Activated CD4-positive, alpha-beta T cell treated with anti-CD3 and anti-CD28 coated beads, Interleukin-2, amount 10 ng/mL, durations not matched to agents 24 days and 14 days (primary cell): ENCODE measurements at regions not wholly inside any gene's neighbourhood (a gene's known extent, or its start where the extent isn't known, plus 50 kb on each side); places are given as distances from the start of the nearest gene placed in this dataset.

Experiments used
- DNase-seq: peaks from one replicate; pipeline ENCODE4 v3.0.0; 2022
- H3K27ac Mint-ChIP-seq: one replicate; pipeline ENCODE4 v1.8.0; 2022; ENCODE audit warnings: mild to moderate bottlenecking, mixed read lengths
- H3K27me3 Mint-ChIP-seq: one replicate; pipeline ENCODE4 v1.8.0; 2022; ENCODE audit warnings: mixed read lengths
- H3K36me3 Mint-ChIP-seq: one replicate; pipeline ENCODE4 v1.8.0; 2022; ENCODE audit warnings: low read depth, mild to moderate bottlenecking, mixed read lengths
- H3K4me1 Mint-ChIP-seq: one replicate; pipeline ENCODE4 v1.8.0; 2021; ENCODE audit warnings: mixed read lengths
- H3K4me3 Mint-ChIP-seq: one replicate; pipeline ENCODE4 v1.8.0; 2022; ENCODE audit warnings: mild to moderate bottlenecking, moderate library complexity, mixed read lengths
- H3K9me3 Mint-ChIP-seq: one replicate; pipeline ENCODE4 v1.8.0; 2021; ENCODE audit warnings: mixed read lengths
- intact Hi-C: fragments of 100-400 bp; cut with micrococcal nuclease; formaldehyde crosslinking; loops from one replicate; pipeline ENCODE4 v1.15.1; 2023

DNA sequence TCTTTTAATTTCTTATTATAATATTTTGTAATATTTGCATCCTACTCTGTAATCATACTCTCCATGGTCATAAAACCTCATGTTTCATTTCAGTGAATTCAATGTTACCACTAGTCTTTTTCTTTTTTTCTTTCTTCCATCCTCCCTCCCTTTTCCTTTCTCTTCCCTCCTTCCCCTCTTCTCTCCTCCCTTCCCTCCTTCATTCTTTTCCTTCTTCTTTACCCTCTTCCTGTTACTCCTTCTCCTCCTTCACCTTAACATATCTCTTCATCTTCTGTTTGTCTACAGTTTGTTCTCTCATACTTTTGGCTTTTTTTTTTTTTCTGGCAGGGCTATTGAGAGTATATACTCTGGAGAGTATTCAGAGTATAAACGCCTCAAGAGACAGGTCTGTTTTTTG is 491.6 kb upstream of the ID2 start:
- no peak overlapping the region for H3K27ac Mint-ChIP-seq
- no peak overlapping the region for H3K4me3 Mint-ChIP-seq
- H3K27me3 Mint-ChIP-seq, result peaks cover 17% of the 10 kb centered on the region
- DNase-seq, result no peak
- H3K4me1 Mint-ChIP-seq, result no peaks in the 10 kb centered on the region
- H3K9me3 Mint-ChIP-seq, result peaks cover 7% of the 10 kb centered on the region
- intact Hi-C loops, result no loop called here
- H3K36me3 Mint-ChIP-seq, result no peaks in the 10 kb centered on the region

DNA sequence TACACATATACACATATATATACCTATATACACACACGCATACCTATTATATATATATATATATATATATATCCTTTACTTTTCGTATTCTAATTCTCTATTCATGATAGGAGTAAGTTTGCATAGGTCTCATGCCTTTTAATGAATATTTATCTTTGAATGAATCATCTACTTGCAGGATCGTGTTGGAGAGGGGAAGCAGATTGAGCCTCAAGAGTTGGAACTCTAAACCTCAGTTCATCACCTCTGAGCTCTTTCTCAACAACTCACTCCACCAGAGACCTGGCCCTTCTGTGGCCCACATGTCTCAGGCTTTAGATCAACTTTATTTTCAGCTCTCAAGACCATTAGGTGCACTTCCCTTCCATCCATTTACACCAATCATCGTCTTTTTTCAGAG is 490.4 kb upstream of the ID2 start:
- intact Hi-C loops, result no loop called here
- no peak for DNase-seq
- Mint-ChIP-seq H3K36me3 (no peaks in the 10 kb centered on the region), H3K4me3 (no peak overlapping the region), H3K9me3 (no peaks in the 10 kb centered on the region), H3K27me3 (peaks cover 13% of the 10 kb centered on the region), H3K4me1 (no peaks in the 10 kb centered on the region), H3K27ac (no peak overlapping the region)

DNA sequence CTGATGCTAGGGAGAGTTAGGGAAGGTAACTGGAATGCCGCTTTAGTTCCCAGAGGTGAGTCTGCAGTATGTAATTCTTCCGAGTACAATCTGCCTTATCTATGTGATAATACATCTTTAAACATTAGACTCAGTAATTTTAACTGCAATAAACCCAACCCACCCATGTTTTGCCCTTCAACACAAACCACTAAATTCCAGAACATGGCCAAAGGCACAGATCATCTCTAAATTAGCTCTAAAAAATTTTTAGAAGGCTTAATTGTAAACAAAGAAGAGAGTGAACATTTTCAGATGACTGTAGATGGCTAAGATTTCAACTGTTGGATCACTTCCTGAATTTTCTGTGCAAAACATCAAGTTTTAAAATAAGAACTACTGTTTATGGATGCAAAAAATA is 488.7 kb upstream of the ID2 start:
- peaks cover 11% of the 10 kb centered on the region for H3K27me3 Mint-ChIP-seq
- intact Hi-C loops, result no loop called here
- DNase-seq, result no peak
- H3K4me1 Mint-ChIP-seq, result no peaks in the 10 kb centered on the region
- no peak overlapping the region for H3K27ac Mint-ChIP-seq
- no peaks in the 10 kb centered on the region for H3K36me3 Mint-ChIP-seq
- no peak overlapping the region for H3K4me3 Mint-ChIP-seq
- peaks cover 4% of the 10 kb centered on the region for H3K9me3 Mint-ChIP-seq

GRCh38 chr2:8193686-8194615 is 487.9 kb upstream of the ID2 start:
- H3K36me3 Mint-ChIP-seq, result no peaks in the 10 kb centered on the region
- H3K27me3 Mint-ChIP-seq, result peaks cover 11% of the 10 kb centered on the region
- no peak overlapping the region for H3K4me3 Mint-ChIP-seq
- peaks cover 4% of the 10 kb centered on the region for H3K9me3 Mint-ChIP-seq
- intact Hi-C loops, result no loop called here
- no peaks in the 10 kb centered on the region for H3K4me1 Mint-ChIP-seq
- DNase-seq, result no peak
- H3K27ac Mint-ChIP-seq, result no peak overlapping the region

DNA sequence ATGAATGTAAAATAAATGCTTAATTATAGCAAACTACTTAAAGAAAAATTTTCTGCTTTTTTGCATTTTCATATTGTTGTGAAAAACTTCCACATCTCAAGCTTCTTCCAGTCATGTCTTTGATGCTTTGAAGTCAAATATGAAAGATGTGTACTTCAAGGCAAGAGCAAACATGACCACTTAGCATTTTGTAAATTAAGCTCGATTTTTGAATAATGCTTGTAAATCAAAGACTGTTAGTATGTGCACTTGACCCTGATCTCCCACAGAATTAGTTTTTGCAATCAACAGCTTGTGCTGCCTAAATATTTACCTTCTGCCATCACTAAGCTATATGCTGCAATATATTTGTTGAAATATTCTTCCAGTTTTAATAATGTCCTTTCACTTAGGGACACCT is 486.1 kb upstream of the ID2 start:
- H3K9me3 Mint-ChIP-seq, result peaks cover 11% of the 10 kb centered on the region
- no peak overlapping the region for H3K27ac Mint-ChIP-seq
- peaks cover 7% of the 10 kb centered on the region for H3K36me3 Mint-ChIP-seq
- H3K4me3 Mint-ChIP-seq, result no peak overlapping the region
- intact Hi-C loops, result no loop called here
- peaks cover 7% of the 10 kb centered on the region for H3K27me3 Mint-ChIP-seq
- no peaks in the 10 kb centered on the region for H3K4me1 Mint-ChIP-seq
- no peak for DNase-seq

DNA sequence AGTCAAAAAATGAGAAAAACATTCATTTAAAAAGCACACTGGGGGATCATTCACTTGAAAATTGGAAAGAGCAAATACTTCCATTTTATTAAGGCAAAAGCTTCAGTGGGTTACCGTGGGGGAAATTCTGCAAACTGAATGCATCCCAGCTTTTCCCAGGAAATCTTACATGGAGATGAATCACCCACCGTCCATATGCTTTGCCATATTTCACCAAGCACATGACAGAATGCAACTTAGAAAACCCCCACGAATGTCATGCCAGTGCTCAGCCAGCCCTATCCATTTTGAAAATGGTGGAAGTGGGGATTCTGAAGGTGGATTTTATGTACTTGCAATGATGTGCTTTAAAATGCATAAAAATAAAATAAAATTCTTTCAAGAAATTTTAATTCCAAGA is 485.5 kb upstream of the ID2 start:
- no peak for DNase-seq
- Mint-ChIP-seq H3K36me3 (peaks cover 10% of the 10 kb centered on the region), H3K4me3 (no peak overlapping the region), H3K27ac (no peak overlapping the region), H3K9me3 (peaks cover 15% of the 10 kb centered on the region), H3K27me3 (peaks cover 5% of the 10 kb centered on the region), H3K4me1 (peaks cover 3% of the 10 kb centered on the region)
- intact Hi-C loops, result no loop called here

DNA sequence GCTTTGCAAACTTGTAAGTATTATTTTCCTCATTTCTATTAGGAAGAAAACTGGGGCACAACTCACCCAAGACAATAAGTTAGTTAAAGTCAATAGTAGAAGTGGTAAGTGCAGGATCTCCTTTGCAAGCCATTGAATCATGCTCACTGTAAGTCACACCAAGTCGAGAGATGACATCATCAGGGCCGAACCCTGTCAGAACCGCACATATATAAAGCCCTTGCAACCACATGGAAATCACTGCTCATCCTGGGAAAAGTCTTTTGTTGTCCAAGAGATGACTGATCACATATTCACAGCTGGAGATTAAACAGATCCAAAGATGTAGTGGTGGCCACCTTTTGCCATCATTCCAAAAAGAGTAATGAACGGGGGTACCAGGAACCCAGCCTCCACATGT is 484.8 kb upstream of the ID2 start:
- intact Hi-C loops, result no loop called here
- H3K36me3 Mint-ChIP-seq, result peaks cover 10% of the 10 kb centered on the region
- H3K9me3 Mint-ChIP-seq, result peaks cover 16% of the 10 kb centered on the region
- no peak overlapping the region for H3K4me3 Mint-ChIP-seq
- no peak for DNase-seq
- peaks cover 5% of the 10 kb centered on the region for H3K27me3 Mint-ChIP-seq
- H3K4me1 Mint-ChIP-seq, result peaks cover 3% of the 10 kb centered on the region
- no peak overlapping the region for H3K27ac Mint-ChIP-seq

DNA sequence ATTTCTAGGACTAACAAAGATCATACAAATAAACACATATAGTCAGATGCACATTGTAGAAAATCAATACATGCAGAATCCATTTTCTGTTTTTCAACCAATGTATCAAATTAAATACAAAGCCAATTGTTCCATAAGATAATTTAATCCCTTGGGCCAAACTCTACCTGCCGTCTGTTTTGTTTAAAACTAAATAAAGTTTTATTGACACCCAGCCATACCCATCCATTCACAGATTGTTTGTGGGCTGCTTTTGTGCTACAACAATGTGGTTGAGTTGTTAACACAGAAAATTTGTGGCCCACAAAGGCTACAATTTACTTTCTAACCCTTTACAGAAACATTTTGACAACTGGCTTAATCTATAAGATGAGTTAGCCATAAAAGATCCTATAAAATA is 484.0 kb upstream of the ID2 start:
- Mint-ChIP-seq H3K4me3 (no peak overlapping the region), H3K36me3 (peaks cover 10% of the 10 kb centered on the region), H3K9me3 (peaks cover 16% of the 10 kb centered on the region), H3K27ac (no peak overlapping the region), H3K27me3 (peaks cover 2% of the 10 kb centered on the region), H3K4me1 (peaks cover 8% of the 10 kb centered on the region)
- intact Hi-C loops, result no loop called here
- no peak for DNase-seq

GRCh38 chr2:8198766-8199382 is 483.0 kb upstream of the ID2 start:
- Mint-ChIP-seq H3K36me3 (peaks cover 10% of the 10 kb centered on the region), H3K27ac (no peak overlapping the region), H3K27me3 (peaks cover under 1% of the 10 kb centered on the region), H3K9me3 (peaks cover 22% of the 10 kb centered on the region), H3K4me1 (peaks cover 8% of the 10 kb centered on the region), H3K4me3 (no peak overlapping the region)
- intact Hi-C loops, result no loop called here
- DNase-seq, result no peak

DNA sequence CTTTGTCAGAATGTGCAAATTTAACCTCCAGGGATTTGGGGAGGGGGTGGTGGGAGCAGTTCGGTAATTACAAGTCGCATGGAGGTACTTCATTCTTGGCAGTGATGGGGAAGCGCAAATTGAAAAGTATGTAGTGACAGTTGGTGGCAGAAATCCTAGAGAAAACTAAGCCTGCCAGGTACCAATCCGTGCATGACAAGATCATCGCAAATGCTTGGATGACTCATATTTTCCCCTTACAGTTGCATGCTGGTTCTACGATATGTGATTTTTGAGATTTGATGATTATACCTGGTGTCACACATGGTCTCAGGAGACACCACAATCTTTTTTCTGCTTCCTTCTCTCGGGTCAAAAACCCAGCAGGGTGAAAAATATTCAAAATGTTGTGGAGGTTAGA is 479.7 kb upstream of the ID2 start:
- Mint-ChIP-seq H3K4me1 (peaks cover 8% of the 10 kb centered on the region), H3K36me3 (peaks cover 12% of the 10 kb centered on the region), H3K27me3 (no peaks in the 10 kb centered on the region), H3K4me3 (no peak overlapping the region), H3K27ac (peak overlapping the region; percentile 59), H3K9me3 (peaks cover 20% of the 10 kb centered on the region)
- no peak for DNase-seq
- intact Hi-C loops, result no loop called here

DNA sequence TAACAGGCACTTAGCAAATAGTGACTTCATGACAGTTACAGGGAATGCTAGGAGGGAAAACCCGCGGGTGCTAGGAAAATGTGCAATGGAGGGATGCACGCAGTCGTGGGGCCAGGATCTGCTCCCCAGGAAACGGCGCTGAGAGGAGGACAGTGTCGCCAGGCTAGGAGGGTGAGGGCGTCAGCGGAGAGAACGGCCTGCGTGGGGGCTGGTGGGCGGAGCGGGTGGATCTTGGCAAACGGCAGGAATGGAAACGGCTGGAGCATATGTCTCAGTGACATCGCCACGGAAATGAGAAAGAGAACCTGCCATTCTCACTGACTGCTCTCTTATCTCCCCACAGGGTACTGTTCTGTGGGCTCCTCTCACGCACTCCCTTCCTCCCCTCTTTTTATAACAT is 478.5 kb upstream of the ID2 start:
- Mint-ChIP-seq H3K4me1 (peaks cover 8% of the 10 kb centered on the region), H3K4me3 (no peak overlapping the region), H3K36me3 (peaks cover 16% of the 10 kb centered on the region), H3K27me3 (peaks cover 3% of the 10 kb centered on the region), H3K9me3 (peaks cover 30% of the 10 kb centered on the region), H3K27ac (no peak overlapping the region)
- intact Hi-C loops, result no loop called here
- no peak for DNase-seq

GRCh38 chr2:8204711-8205110 is 477.1 kb upstream of the ID2 start:
- H3K27me3 Mint-ChIP-seq, result peaks cover 3% of the 10 kb centered on the region
- intact Hi-C loops, result no loop called here
- peaks cover 12% of the 10 kb centered on the region for H3K36me3 Mint-ChIP-seq
- peaks cover 34% of the 10 kb centered on the region for H3K9me3 Mint-ChIP-seq
- H3K27ac Mint-ChIP-seq, result no peak overlapping the region
- peaks cover 8% of the 10 kb centered on the region for H3K4me1 Mint-ChIP-seq
- DNase-seq, result no peak
- no peak overlapping the region for H3K4me3 Mint-ChIP-seq

DNA sequence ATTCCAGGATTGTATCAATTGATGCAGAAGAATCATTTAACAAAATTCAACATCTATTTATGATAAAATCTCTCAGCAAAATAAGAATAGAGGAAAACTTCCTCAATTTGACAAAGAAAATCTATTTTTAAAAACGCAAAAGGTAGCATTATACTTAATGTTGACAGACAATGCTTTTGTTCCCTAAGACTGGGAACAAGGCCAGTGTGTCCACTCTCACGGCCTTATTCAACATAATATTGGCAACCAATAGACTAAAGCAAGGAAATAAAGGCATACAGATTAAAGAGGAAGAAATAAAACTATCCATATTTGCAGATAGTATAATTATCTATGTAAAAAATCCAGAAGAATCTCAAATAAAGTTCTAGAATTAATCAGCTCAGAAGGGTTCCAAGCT is 472.4 kb upstream of the ID2 start:
- no peak overlapping the region for H3K27ac Mint-ChIP-seq
- peaks cover 9% of the 10 kb centered on the region for H3K27me3 Mint-ChIP-seq
- H3K36me3 Mint-ChIP-seq, result peaks cover 13% of the 10 kb centered on the region
- H3K4me1 Mint-ChIP-seq, result peaks cover 5% of the 10 kb centered on the region
- intact Hi-C loops, result no loop called here
- no peak overlapping the region for H3K4me3 Mint-ChIP-seq
- peaks cover 31% of the 10 kb centered on the region for H3K9me3 Mint-ChIP-seq
- no peak for DNase-seq

DNA sequence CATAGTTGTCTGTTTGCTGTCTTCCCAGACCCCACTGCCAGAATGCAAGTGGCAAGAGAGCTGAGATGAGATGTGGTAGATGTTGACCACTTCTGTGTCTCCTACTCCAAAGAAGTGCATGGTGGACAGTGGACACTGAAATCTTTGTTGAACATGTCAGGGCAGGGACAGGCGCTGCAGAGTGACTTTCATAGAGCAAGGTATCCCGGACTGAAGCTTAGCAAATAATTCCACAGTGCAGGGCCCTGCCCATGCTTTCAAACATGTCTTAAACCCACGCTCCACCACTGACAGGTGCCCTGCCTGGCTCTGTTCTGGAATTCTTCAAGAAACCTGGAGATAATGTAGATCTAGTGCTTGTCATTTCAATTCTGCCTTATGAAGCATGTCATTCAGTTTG is 470.5 kb upstream of the ID2 start:
- Mint-ChIP-seq H3K4me1 (peaks cover 5% of the 10 kb centered on the region), H3K4me3 (no peak overlapping the region)
- intact Hi-C loops, result no loop called here

More for the DNA sequence above, 470.5 kb upstream of the ID2 start:
- no peak for DNase-seq
- Mint-ChIP-seq H3K27ac (no peak overlapping the region), H3K27me3 (peaks cover 13% of the 10 kb centered on the region), H3K9me3 (peaks cover 33% of the 10 kb centered on the region), H3K36me3 (peaks cover 11% of the 10 kb centered on the region)
